Upper lobe of left lung (tissue), 6 donors: ENCODE measurements at regions not wholly inside any gene's neighbourhood (a gene's known extent, or its start where the extent isn't known, plus 50 kb on each side); places are given as distances from the start of the nearest gene placed in this dataset.
"Not testable (repeated sequence)": the region's sequence is repeated elsewhere in the genome, so short reads cannot be mapped to it uniquely, and the experiment has no call there.

ENCODE experiments used
- ATAC-seq, 2 donors: fragments of 200-7000 bp; cut with Tn5 transposase; one replicate each; pipeline ENCODE4 v1.9.1; 2022; ENCODE audit warnings: mild to moderate bottlenecking in 2 of 2, moderate library complexity in 2 of 2; ENCODE audit not compliant: low FRiP score in 2 of 2
- DNase-seq, 2 donors: peaks; one replicate each; pipeline ENCODE4 v3.0.0-alpha.2; 2019 to 2020
- H3K27ac ChIP-seq, 4 donors: fragments of 200-600 bp; sonication (generic); one replicate each; pipeline ENCODE4 v1.5.1; 2016 to 2019
- H3K27me3 ChIP-seq, 4 donors: fragments of 200-600 bp; sonication (generic); one replicate each; pipeline ENCODE4 v1.5.1; 2017 to 2019
- H3K36me3 ChIP-seq, 4 donors: fragments of 200-600 bp; sonication (generic); one replicate each; pipeline ENCODE4 v1.5.1; 2016 to 2019
- H3K4me1 ChIP-seq, 4 donors: fragments of 200-600 bp; sonication (generic); one replicate each; pipeline ENCODE4 v1.5.1; 2018 to 2019
- H3K4me3 ChIP-seq, 4 donors: fragments of 200-600 bp; sonication (generic); one replicate each; pipeline ENCODE4 v1.5.1; 2017 to 2019; ENCODE audit warnings: mild to moderate bottlenecking in 2 of 4, moderate library complexity in 1 of 4
- H3K9me3 ChIP-seq, 4 donors: fragments of 200-600 bp; sonication (generic); one replicate each; pipeline ENCODE4 v1.5.1; 2018 to 2019
- EP300 ChIP-seq, 4 donors: sonication (generic); formaldehyde crosslinking; IDR thresholded peaks; one replicate each; pipeline ENCODE4 v1.5.1; 2017; ENCODE audit warnings: antibody characterized with exemption in 4 of 4, control low read depth in 2 of 4
- POLR2A ChIP-seq, 4 donors: fragments of 450-650 bp; IDR thresholded peaks; one replicate each; pipeline ENCODE4 v1.5.1; 2016 to 2017; ENCODE audit warnings: antibody characterized with exemption in 4 of 4, mild to moderate bottlenecking in 2 of 4
- POLR2AphosphoS5 ChIP-seq, 2 donors: sonication (generic); formaldehyde crosslinking; IDR thresholded peaks; one replicate each; pipeline ENCODE4 v1.5.1; 2017; ENCODE audit warnings: antibody characterized with exemption in 2 of 2
- WGBS, 2 donors: methylation state at CpG; one replicate each; pipeline ENCODE4 v1.1.5; 2017 to 2018; 5-methylcytosine and 5-hydroxymethylcytosine counted together
- TF ChIP-seq, protein P1 (sequence below), 6 experiments: fragments of 450-650 bp in 4 of 6; fragments of 200-600 bp in 2 of 6; sonication (generic) in 2 of 6; IDR thresholded peaks; one replicate each; pipeline ENCODE4 v1.5.1; 2016 to 2019; ENCODE audit warnings: antibody characterized with exemption in 6 of 6
- donor health status: DM: no; HTN: no; CAD: no; lungs with moderate emphysema.
- donor health status: DM: no; HTN: yes; CAD: no; lungs with severe emphysema.

DNA sequence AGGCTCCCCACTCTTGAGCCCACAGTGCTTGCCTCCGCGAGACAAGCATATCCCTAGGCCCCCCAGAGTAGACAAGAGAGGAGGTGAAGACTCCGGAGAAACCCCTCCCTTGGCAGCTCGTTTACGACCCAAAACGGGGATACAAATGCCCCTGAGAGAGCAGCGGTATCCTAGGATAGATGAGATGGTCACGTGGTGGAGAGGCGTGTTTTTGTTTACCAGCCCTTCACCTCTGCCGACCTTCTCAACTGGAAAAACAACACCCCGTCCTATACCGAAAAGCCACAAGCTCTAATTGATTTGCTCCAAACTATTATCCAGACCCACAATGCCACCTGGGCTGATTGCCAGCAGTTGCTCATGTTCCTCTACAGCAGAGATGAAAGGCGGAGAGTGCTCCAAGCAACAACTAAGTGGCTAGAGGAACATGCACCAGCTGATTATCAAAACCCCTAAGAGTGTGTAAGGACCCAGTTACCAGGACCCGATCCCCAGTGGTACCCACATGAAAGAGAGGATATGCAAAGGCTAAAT is 99.5 kb upstream of the OSBPL11 start:
- no peak overlapping the region for H3K4me3 ChIP-seq
- H3K9me3 ChIP-seq, result no peaks in the 10 kb centered on the region
- ATAC-seq (no peak), DNase-seq (no peak)
- 80 to 82% methylated on average over 14 of the region's 14 CpGs for WGBS, 2 donors
- no peaks in the 10 kb centered on the region for H3K27me3 ChIP-seq
- no peaks in the 10 kb centered on the region for H3K36me3 ChIP-seq
- TF ChIP-seq, protein P1, sequence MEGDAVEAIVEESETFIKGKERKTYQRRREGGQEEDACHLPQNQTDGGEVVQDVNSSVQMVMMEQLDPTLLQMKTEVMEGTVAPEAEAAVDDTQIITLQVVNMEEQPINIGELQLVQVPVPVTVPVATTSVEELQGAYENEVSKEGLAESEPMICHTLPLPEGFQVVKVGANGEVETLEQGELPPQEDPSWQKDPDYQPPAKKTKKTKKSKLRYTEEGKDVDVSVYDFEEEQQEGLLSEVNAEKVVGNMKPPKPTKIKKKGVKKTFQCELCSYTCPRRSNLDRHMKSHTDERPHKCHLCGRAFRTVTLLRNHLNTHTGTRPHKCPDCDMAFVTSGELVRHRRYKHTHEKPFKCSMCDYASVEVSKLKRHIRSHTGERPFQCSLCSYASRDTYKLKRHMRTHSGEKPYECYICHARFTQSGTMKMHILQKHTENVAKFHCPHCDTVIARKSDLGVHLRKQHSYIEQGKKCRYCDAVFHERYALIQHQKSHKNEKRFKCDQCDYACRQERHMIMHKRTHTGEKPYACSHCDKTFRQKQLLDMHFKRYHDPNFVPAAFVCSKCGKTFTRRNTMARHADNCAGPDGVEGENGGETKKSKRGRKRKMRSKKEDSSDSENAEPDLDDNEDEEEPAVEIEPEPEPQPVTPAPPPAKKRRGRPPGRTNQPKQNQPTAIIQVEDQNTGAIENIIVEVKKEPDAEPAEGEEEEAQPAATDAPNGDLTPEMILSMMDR (IDR thresholded peaks at IDR 0.05), result no peak
- no peak for TF ChIP-seq EP300 (IDR thresholded peaks at IDR 0.05)
- TF ChIP-seq POLR2A (IDR thresholded peaks at IDR 0.05), result no peak
- TF ChIP-seq POLR2AphosphoS5 (IDR thresholded peaks at IDR 0.05), result no peak
- H3K27ac ChIP-seq, result no peak overlapping the region
- H3K4me1 ChIP-seq, result no peaks in the 10 kb centered on the region

DNA sequence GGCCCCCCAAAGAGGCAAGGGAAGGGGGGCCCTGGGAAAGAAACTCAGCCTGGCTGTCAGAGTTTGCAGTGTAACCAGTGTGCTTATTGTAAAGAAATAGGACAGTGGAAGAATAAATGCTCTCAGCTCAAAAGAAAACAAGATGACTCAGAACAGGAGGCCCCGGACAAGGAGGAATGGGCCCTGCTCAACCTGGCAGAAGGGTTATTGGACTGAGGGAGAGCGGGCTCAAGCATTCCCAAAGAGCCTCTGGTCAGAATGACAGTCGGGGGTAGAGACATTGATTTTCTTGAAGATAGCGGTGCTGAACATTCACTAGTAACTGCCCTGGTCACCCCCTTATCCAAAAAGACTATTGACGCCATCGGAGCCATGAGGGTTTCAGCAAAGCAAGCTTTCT is 100.4 kb upstream of the OSBPL11 start:
- ATAC-seq (no peak), DNase-seq (no peak)
- Histone ChIP-seq H3K27me3 (no peaks in the 10 kb centered on the region), H3K9me3 (no peaks in the 10 kb centered on the region), H3K27ac (no peak overlapping the region), H3K4me1 (no peaks in the 10 kb centered on the region), H3K4me3 (no peak overlapping the region), H3K36me3 (no peaks in the 10 kb centered on the region)
- TF ChIP-seq EP300 (IDR thresholded peaks at IDR 0.05), result no peak
- TF ChIP-seq, protein P1 (IDR thresholded peaks at IDR 0.05), result no peak
- TF ChIP-seq POLR2A (IDR thresholded peaks at IDR 0.05), result no peak
- TF ChIP-seq POLR2AphosphoS5 (IDR thresholded peaks at IDR 0.05), result no peak
- WGBS, 2 donors, result 86 to 94% methylated on average over 4 to 6 of the region's 6 CpGs

DNA sequence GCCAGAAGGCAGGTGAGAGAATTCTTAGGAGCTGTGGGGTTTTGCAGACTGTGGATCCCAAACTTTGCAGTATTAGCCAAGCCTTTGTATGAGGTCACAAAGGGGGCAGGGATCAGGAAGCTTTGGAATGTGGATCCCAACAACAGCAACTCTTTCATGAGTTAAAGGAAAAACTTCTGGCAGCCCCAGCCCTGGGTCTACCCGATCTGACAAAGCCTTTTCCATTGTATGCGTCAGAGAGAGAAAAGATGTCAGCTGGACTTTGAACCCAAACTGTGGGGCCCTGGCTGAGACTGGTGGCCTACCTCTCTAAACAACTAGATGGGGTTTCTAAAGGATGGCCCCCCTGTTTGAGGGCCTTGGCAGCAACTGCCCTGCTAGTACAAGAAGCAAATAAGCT is 101.8 kb upstream of the OSBPL11 start:
- H3K36me3 ChIP-seq, H3K4me3 ChIP-seq, DNase-seq, H3K27me3 ChIP-seq, H3K4me1 ChIP-seq, H3K9me3 ChIP-seq, ATAC-seq, H3K27ac ChIP-seq: not testable (repeated sequence)
- 69 to 89% methylated on average over 2 of the region's 2 CpGs for WGBS, 2 donors

DNA sequence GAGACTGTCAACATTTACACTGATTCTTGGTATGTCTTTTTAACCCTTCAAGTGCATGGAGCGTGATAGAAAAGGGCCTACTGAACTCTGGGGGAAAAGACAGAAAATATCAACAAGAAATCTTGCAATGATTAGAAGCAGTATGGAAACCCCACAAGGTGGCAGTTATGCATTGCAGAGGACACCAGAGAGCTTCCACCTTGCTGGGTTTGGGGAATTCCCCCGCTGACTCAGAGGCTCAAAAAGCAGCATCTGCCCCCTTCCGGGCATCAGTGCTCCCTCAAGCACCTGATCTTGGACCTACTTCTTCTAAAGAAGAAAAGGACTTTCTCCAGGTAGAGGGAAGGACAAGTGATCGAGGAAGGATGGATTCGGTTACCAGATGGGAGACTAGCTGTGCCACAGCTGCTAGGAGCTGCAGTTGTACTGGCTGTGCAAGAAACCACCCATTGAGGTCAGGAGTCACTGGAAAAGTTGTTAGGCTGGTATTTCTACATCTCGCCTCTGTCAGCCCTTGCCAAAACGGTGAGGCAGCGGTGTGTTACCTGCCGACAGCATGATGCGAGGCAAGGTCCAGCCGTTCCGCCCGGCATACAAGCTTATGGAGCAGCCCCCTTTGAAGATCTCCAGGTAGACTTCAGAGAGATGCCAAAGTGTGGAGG is 102.8 kb upstream of the OSBPL11 start:
- H3K9me3 ChIP-seq, DNase-seq, H3K4me1 ChIP-seq, H3K4me3 ChIP-seq, H3K27me3 ChIP-seq, ATAC-seq, H3K36me3 ChIP-seq, H3K27ac ChIP-seq: not testable (repeated sequence)
- 84 to 93% methylated on average over 13 of the region's 13 CpGs for WGBS, 2 donors

DNA sequence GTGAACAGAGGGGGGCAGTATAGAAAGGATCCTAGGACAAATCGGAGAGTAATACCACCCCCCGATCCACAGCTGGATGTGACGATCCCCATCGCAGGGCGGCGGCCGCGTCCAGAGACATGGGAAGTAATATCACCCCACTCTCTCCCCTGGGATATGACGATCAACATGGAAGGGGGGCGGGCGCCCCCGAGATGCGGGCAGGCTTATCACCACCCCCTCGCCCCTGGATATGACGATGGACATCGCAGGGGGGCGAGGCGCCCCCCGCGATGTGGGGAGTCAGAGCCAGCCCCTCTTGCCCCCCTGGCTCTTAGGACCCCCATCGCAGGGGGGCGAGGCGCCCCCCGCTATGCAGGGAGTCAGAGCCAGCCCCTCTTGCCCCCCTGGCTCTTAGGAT is 120.4 kb upstream of the OSBPL11 start:
- TF ChIP-seq, protein P1 (IDR thresholded peaks at IDR 0.05), result no peak
- TF ChIP-seq EP300 (IDR thresholded peaks at IDR 0.05), result no peak
- TF ChIP-seq POLR2A (IDR thresholded peaks at IDR 0.05), result no peak
- no peak for TF ChIP-seq POLR2AphosphoS5 (IDR thresholded peaks at IDR 0.05)
- Histone ChIP-seq H3K4me3 (no peak overlapping the region), H3K4me1 (no peaks in the 10 kb centered on the region), H3K9me3 (no peaks in the 10 kb centered on the region), H3K27ac (no peak overlapping the region), H3K36me3 (no peaks in the 10 kb centered on the region), H3K27me3 (no peaks in the 10 kb centered on the region)
- WGBS, 2 donors, result 96% methylated on average over 18 to 20 of the region's 24 CpGs
- ATAC-seq (no peak), DNase-seq (peak in 1 of 2 donors; percentile 73)

DNA sequence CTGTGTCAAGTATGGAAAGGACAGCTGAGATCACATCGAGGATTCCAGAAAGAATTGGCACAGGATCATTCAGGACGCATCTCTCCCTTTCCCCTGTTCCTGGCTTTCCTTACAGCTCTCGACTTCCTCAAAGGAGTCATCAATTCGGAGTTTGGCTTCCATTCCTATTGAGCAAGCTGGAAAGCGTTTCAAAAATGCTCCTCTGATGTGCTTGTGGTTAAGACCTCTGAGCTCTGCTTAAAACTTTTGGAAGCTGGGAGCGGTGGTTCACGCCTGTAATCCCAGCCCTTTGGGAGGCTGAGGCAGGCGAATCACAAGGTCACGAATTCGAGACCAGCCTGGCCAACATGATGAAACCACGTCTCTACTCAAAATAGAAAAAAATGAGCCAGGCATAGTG is 136.9 kb upstream of the OSBPL11 start:
- not testable (repeated sequence) for H3K4me3 ChIP-seq, H3K27me3 ChIP-seq, DNase-seq, H3K4me1 ChIP-seq, ATAC-seq, H3K9me3 ChIP-seq, H3K27ac ChIP-seq, H3K36me3 ChIP-seq
- WGBS, 2 donors, result 69 to 82% methylated on average over 10 to 11 of the region's 11 CpGs

DNA sequence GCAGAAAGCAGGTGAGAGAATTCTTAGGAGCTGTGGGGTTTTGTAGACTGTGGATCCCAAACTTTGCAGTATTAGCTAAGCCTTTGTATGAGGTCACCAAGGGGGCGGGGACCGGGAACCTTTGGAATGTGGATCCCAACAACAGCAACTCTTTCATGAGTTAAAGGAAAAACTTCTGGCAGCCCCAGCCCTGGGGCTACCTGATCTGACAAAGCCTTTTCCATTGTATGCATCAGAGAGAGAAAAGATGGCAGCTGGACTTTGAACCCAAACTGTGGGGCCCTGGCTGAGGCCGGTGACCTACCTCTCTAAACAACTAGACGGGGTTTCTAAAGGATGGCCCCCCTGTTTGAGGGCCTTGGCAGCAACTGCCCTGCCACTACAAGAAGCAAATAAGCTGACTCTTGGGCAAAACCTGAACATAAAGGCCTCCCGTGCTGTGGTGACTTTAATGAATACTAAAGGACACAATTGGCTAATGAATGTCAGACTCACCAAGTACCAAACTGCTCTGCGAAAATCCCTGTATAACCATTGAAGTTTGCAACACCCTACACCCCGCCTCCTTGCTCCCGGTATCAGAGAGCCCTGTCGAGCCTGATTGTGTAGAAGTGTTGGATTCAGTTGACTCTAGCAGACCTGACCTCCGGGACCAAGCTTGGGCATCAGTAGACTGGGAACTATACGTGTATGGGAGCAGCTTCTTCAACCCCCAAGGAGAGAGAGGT is 146.9 kb upstream of the OSBPL11 start:
- H3K4me1 ChIP-seq, H3K9me3 ChIP-seq, H3K27ac ChIP-seq, DNase-seq, ATAC-seq, H3K27me3 ChIP-seq, H3K36me3 ChIP-seq, H3K4me3 ChIP-seq: not testable (repeated sequence)
- WGBS, 2 donors, result 80 to 86% methylated on average over 8 to 11 of the region's 11 CpGs

DNA sequence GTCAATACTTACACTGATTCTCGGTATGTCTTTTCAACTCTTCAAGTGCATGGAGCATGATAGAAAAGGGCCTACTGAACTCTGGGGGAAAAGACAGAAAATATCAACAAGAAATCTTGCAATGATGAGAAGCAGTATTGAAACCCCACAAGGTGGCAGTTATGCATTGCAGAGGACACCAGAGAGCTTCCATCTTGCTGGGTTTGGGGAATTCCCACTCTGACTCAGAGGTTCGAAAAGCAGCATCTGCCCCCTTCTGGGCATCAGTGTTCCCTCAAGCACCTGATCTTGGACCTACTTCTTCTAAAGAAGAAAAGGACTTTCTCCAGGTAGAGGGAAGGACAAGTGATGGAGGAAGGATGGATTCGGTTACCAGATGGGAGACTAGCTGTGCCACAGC is 147.5 kb upstream of the OSBPL11 start:
- H3K36me3 ChIP-seq, H3K27me3 ChIP-seq, H3K4me1 ChIP-seq, H3K27ac ChIP-seq, DNase-seq, H3K9me3 ChIP-seq, H3K4me3 ChIP-seq, ATAC-seq: not testable (repeated sequence)
- 46 to 69% methylated on average over 2 of the region's 3 CpGs for WGBS, 2 donors

DNA sequence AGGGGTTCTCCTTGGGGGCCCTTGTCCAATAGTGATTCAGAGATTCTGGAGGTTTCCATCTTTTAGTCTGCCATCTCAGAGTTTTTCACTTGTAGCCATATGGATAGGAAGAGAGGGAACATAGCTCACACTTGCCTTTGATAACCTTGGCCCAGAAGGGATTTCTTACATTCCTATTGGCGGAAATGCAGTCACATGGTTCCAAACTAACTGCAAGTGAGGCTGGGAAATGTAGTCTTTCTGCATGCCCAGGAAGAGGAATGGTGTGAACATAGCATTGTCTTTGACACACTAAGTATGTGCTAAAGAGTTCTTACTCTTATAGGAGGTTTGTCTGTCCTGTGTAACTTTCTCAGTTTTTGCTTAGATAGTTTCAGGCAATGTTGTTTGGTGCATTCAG is 161.8 kb upstream of the OSBPL11 start:
- not testable (repeated sequence) for H3K27me3 ChIP-seq, DNase-seq, H3K4me3 ChIP-seq, H3K4me1 ChIP-seq, H3K36me3 ChIP-seq, H3K27ac ChIP-seq, ATAC-seq, H3K9me3 ChIP-seq
- 72 to 100% methylated on average over 1 of the region's 1 CpG for WGBS, 2 donors
